ENCODE measurements at regions not wholly inside any gene's neighbourhood (a gene's known extent, or its start where the extent isn't known, plus 50 kb on each side); places are given as distances from the start of the nearest gene placed in this dataset.

- Histone ChIP-seq H3K14ac (ENCODE audit: insufficient read length) (no peak overlapping the region), H3K4ac (replicated peaks; ENCODE audit: insufficient read length, low read depth, low read length) (no peak overlapping the region), H3K56ac (replicated peaks; ENCODE audit: insufficient read length, low read depth, low read length) (no peak overlapping the region), H4K5ac (ENCODE audit: insufficient read length, low read depth, low read length) (no peak overlapping the region), H2AFZ (ENCODE audit: low read length) (no peak overlapping the region), H4K20me1 (replicated peaks in 1 of 2; ENCODE audit: control insufficient read depth in 1 of 2, insufficient read depth in 2 of 2, low read length in 2 of 2) (peaks cover 6 to 7% of the 10 kb centered on the region in 2 experiments), H3K4me2 (ENCODE audit: insufficient read depth in 1 of 2, low read depth in 2 of 2, low read length in 2 of 2) (no peak overlapping the region), H3K18ac (ENCODE audit: extremely low read depth, low read length) (no peak overlapping the region), H2BK20ac (ENCODE audit: low read length) (no peak overlapping the region), H3K23me2 (ENCODE audit: low read depth, low read length) (no peaks in the 10 kb centered on the region), H3K79me1 (ENCODE audit: low read depth, low read length) (no peaks in the 10 kb centered on the region), H4K8ac (ENCODE audit: extremely low read depth, insufficient read depth, low read length) (no peak overlapping the region), H3K9ac (replicated peaks in 1 of 4; ENCODE audit: extremely low read depth in 1 of 4, low read depth in 3 of 4, low read length in 3 of 4) (no peak overlapping the region), H2BK12ac (ENCODE audit: low read depth, low read length) (no peak overlapping the region), H2AK5ac (ENCODE audit: low read depth, low read length) (no peak overlapping the region), H2BK5ac (ENCODE audit: low read depth, low read length) (no peak overlapping the region), H4K91ac (replicated peaks; ENCODE audit: insufficient read length, low read length) (no peak overlapping the region), H2BK120ac (replicated peaks; ENCODE audit: low read depth, low read length) (no peak overlapping the region), H3K79me2 (ENCODE audit: control insufficient read depth in 1 of 2, insufficient read depth in 2 of 2, low read length in 2 of 2) (no peaks in the 10 kb centered on the region), H3K4me1 (replicated peaks in 1 of 4; ENCODE audit: control insufficient read depth in 3 of 4, insufficient read depth in 4 of 4, low read length in 3 of 4) (peaks cover 5 to 12% (median 8%) of the 10 kb centered on the region in 4 experiments), H3K9me3 (ENCODE audit: insufficient read depth in 2 of 2, low read depth in 1 of 2, low read length in 1 of 2) (no peaks in the 10 kb centered on the region), H3K36me3 (ENCODE audit: control insufficient read depth in 2 of 4, insufficient read depth in 4 of 4, low read length in 3 of 4) (no peaks in the 10 kb centered on the region), H3K4me3 (ENCODE audit: extremely low read depth in 1 of 4, insufficient read depth in 2 of 4, low read depth in 3 of 4, low read length in 4 of 4) (no peak overlapping the region), H3K27me3 (replicated peaks in 1 of 4; ENCODE audit: control insufficient read depth in 3 of 4, extremely low read depth in 1 of 4, insufficient read depth in 3 of 4, low read length in 3 of 4) (peaks cover 27 to 46% (median 38%) of the 10 kb centered on the region in 4 experiments), H3K23ac (ENCODE audit: insufficient read length) (no peak overlapping the region), H3K27ac (ENCODE audit: low read depth, low read length) (no peak overlapping the region), H2BK15ac (ENCODE audit: low read length) (no peak overlapping the region)
- DNase-seq (ENCODE audit: low read depth in 1 of 2, low spot score in 2 of 2) = no peak
- ChIA-PET CTCF (ENCODE audit: partially characterized antibody) (interaction anchor here (0.6 to 1.0 kb wide), 2 partner anchors 8 to 158 kb away, joined by 3 read pairs; no protein-coding TSS in a partner anchor), POLR2A (ENCODE audit: partially characterized antibody) (no interaction called here)
- FAIRE-seq = no peak
- TF ChIP-seq GABPA (IDR thresholded peaks at IDR 0.05; ENCODE audit: borderline replicate concordance, insufficient read depth, low read length) (no peak), SIN3A (conservative IDR thresholded peaks at IDR 0.05 in 1 of 2, IDR thresholded peaks at IDR 0.05 in 1 of 2; ENCODE audit: low read depth in 1 of 2, low read length in 2 of 2) (no peak), CTCF (IDR thresholded peaks at IDR 0.05; ENCODE audit: control extremely low read depth in 1 of 3, insufficient read depth in 1 of 3, low read depth in 1 of 3, low read length in 3 of 3) (no peak)
Observed at GRCh38 chr1:90807329-90807728, 90.2 kb upstream of the BARHL2 start.

Data from H1 (cell line).